GM10248 (cell line): ENCODE measurements at regions not wholly inside any gene's neighbourhood (a gene's known extent, or its start where the extent isn't known, plus 50 kb on each side); places are given as distances from the start of the nearest gene placed in this dataset.

Source experiments
- CTCF ChIA-PET: fragments of 300-600 bp; sonication (Branson Sonifier 250); formaldehyde crosslinking; extraction: SDS; loops from one replicate; lab custom pipeline; 2021; ENCODE audit warnings: antibody characterized with exemption; lab: Yijun Ruan, JAX
- POLR2A ChIA-PET: fragments of 350-650 bp; sonication (Branson Sonifier 250); formaldehyde crosslinking; extraction: SDS; loops from one replicate; lab custom pipeline; 2020; ENCODE audit warnings: antibody characterized with exemption; lab: Yijun Ruan, JAX
- DNase-seq: peaks from one replicate; pipeline ENCODE4 v3.0.0; 2012; ENCODE audit errors: extremely low spot score
- TF ChIP-seq, protein P1 (sequence below): IDR thresholded peaks from 2 replicates; pipeline ENCODE4 v1.5.1; 2012; ENCODE audit warnings: mild to moderate bottlenecking, low read depth; ENCODE audit errors: extremely low read depth, missing control alignments, control extremely low read depth

DNA sequence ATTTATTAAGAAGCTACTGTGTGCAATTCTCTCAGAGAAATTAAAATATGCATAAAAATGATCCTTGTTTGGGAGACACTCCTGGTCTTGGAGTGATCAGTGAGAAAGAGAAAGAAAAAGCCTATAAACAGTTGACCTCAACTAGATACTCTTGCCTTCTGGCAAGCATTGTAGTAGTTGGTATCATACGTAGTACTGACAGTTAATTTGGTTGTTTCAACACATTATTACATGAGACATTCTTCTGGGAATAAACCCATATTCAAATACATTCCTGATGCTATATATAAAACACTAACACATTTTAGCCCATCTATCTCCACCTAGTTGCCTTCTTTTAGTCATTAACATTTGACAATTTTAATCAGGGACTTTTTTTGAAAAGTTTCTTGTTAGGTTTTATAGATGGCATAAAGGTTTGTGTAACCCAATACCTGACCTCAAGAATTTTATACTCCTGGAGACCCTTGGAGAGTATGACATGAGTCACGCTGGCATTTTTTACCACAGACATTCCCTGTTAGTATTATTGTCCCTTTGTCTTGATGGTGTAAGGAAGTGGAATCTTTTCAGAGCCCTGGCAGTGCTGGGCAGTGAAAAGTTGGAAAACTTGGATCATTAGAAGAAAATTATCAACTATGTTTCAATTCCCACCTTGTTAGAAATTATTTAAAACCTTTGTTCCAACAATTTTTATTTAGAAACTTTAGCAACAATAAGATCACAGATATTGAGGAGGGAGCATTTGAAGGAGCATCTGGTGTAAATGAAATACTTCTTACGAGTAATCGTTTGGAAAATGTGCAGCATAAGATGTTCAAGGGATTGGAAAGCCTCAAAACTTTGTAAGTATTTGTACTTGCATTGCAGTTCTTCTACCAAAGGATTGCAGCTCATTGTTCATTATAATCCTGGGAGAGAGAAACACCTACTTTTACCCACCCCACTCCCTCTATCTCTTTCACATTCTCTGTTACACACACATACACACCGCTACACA is 167.1 kb upstream of the PACRGL start:
- CTCF ChIA-PET = interaction anchor here (1.2 to 1.5 kb wide), 2 partner anchors 8 to 14 kb away, joined by 3 to 4 read pairs; no protein-coding TSS in a partner anchor

GRCh38 chr4:20538905-20539304 is 161.4 kb upstream of the PACRGL start:
- DNase-seq = no peak
- TF ChIP-seq, protein P1, sequence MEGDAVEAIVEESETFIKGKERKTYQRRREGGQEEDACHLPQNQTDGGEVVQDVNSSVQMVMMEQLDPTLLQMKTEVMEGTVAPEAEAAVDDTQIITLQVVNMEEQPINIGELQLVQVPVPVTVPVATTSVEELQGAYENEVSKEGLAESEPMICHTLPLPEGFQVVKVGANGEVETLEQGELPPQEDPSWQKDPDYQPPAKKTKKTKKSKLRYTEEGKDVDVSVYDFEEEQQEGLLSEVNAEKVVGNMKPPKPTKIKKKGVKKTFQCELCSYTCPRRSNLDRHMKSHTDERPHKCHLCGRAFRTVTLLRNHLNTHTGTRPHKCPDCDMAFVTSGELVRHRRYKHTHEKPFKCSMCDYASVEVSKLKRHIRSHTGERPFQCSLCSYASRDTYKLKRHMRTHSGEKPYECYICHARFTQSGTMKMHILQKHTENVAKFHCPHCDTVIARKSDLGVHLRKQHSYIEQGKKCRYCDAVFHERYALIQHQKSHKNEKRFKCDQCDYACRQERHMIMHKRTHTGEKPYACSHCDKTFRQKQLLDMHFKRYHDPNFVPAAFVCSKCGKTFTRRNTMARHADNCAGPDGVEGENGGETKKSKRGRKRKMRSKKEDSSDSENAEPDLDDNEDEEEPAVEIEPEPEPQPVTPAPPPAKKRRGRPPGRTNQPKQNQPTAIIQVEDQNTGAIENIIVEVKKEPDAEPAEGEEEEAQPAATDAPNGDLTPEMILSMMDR = no peak
- ChIA-PET POLR2A (no interaction called here), CTCF (interaction anchor here (1.6 kb wide), 1 partner anchor 18 kb away, joined by 3 read pairs; no protein-coding TSS in a partner anchor)

More for the DNA sequence above, 167.1 kb upstream of the PACRGL start:
- POLR2A ChIA-PET = no interaction called here
- TF ChIP-seq, protein P1 = no peak
- no peak for DNase-seq

- TF ChIP-seq, protein P1 = no peak
- ChIA-PET CTCF (no interaction called here), POLR2A (no interaction called here)
These were observed 157.1 kb upstream of the PACRGL start for GRCh38 chr4:20543131-20543530.

GRCh38 chr4:20544645-20545044 is 155.6 kb upstream of the PACRGL start:
- TF ChIP-seq, protein P1 = peak; percentile 16
- ChIA-PET POLR2A (no interaction called here), CTCF (interaction anchor here (0.7 to 1.7 kb wide), 3 partner anchors 15 to 136 kb away, joined by 3 read pairs; no protein-coding TSS in a partner anchor)
- DNase-seq = no peak

More at GRCh38 chr4:20543131-20543530, 157.1 kb upstream of the PACRGL start:
- DNase-seq = no peak

DNA sequence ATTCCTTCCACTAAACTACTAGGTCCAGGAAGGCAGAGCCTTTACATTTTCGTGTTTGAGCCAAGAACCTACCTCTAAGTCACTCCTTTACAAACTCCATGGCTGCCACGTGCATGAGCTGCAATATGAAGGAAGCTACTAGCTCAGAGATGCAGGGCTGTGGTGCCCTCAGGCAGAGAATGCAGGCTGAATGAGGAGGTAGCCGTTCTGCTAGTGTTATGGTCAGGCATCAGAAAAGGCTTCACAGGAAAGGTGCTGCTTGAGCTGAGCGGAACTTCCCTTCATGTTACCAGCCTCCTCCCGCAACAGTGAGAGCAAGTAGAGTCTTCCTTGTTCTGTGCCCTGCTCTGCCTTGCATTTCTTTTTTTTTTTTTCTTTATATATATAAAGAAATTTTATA is 148.3 kb upstream of the PACRGL start:
- no peak for DNase-seq
- CTCF ChIA-PET = interaction anchor here (1.3 to 1.5 kb wide), 2 partner anchors 12 to 133 kb away, joined by 5 read pairs; no protein-coding TSS in a partner anchor
- POLR2A ChIA-PET = no interaction called here
- TF ChIP-seq, protein P1 = no peak

GRCh38 chr4:20554134-20554533 is 146.1 kb upstream of the PACRGL start:
- TF ChIP-seq, protein P1 = no peak
- ChIA-PET CTCF (no interaction called here), POLR2A (no interaction called here)
- no peak for DNase-seq
